ENCODE measurements at regions not wholly inside any gene's neighbourhood (a gene's known extent, or its start where the extent isn't known, plus 50 kb on each side); places are given as distances from the start of the nearest gene placed in this dataset.

GRCh38 chr9:1743121-1743960, 271.8 kb upstream of the SMARCA2 start:
- DNase-seq, result no peak
- Histone ChIP-seq H3K36me3 (no peaks in the 10 kb centered on the region), H3K27me3 (no peaks in the 10 kb centered on the region), H3K4me1 (no peaks in the 10 kb centered on the region), H3K27ac (no peak overlapping the region), H3K9me3 (no peaks in the 10 kb centered on the region), H3K4me3 (no peak overlapping the region)
- TF ChIP-seq CTCF (IDR thresholded peaks at IDR 0.05), result no peak
- intact Hi-C loops (cut with DNase I), result no loop called here
- ATAC-seq, result no peak

GRCh38 chr9:1745980-1746379, 269.2 kb upstream of the SMARCA2 start:
- H3K4me3 ChIP-seq, result no peak overlapping the region
- no peak for TF ChIP-seq CTCF (IDR thresholded peaks at IDR 0.05)
- ATAC-seq (no peak), DNase-seq (no peak)
- peaks cover 0 to 2% of the 10 kb centered on the region in 2 donors for H3K9me3 ChIP-seq
- H3K27me3 ChIP-seq, result no peaks in the 10 kb centered on the region
- no peaks in the 10 kb centered on the region for H3K36me3 ChIP-seq
- H3K4me1 ChIP-seq, result no peaks in the 10 kb centered on the region
- H3K27ac ChIP-seq, result no peak overlapping the region
- intact Hi-C loops (cut with DNase I), result no loop called here

GRCh38 chr9:1747417-1747967, 267.7 kb upstream of the SMARCA2 start:
- no peak for TF ChIP-seq CTCF (IDR thresholded peaks at IDR 0.05)
- Histone ChIP-seq H3K27ac (no peak overlapping the region), H3K4me3 (no peak overlapping the region), H3K9me3 (peaks cover 0 to 4% of the 10 kb centered on the region in 2 donors), H3K36me3 (no peaks in the 10 kb centered on the region), H3K4me1 (no peaks in the 10 kb centered on the region), H3K27me3 (no peaks in the 10 kb centered on the region)
- ATAC-seq (no peak), DNase-seq (no peak)
- intact Hi-C loops (cut with DNase I), result no loop called here

GRCh38 chr9:1748407-1748806, 266.7 kb upstream of the SMARCA2 start:
- no peak for TF ChIP-seq CTCF (IDR thresholded peaks at IDR 0.05)

GRCh38 chr9:1757186-1757585, 258.0 kb upstream of the SMARCA2 start:
- Histone ChIP-seq H3K4me3 (no peak overlapping the region), H3K9me3 (peaks cover 0 to 9% of the 10 kb centered on the region in 2 donors), H3K36me3 (no peaks in the 10 kb centered on the region), H3K27ac (no peak overlapping the region), H3K4me1 (no peaks in the 10 kb centered on the region), H3K27me3 (no peaks in the 10 kb centered on the region)
- no peak for TF ChIP-seq CTCF (IDR thresholded peaks at IDR 0.05)
- ATAC-seq (no peak), DNase-seq (no peak)
- intact Hi-C loops (cut with DNase I), result no loop called here

More at GRCh38 chr9:1748407-1748806, 266.7 kb upstream of the SMARCA2 start:
- no peak overlapping the region for H3K4me3 ChIP-seq
- H3K36me3 ChIP-seq, result no peaks in the 10 kb centered on the region
- intact Hi-C loops (cut with DNase I), result no loop called here
- no peak overlapping the region for H3K27ac ChIP-seq
- no peaks in the 10 kb centered on the region for H3K27me3 ChIP-seq
- no peaks in the 10 kb centered on the region for H3K4me1 ChIP-seq
- no peak for ATAC-seq
- DNase-seq, result no peak
- peaks cover 0 to 10% of the 10 kb centered on the region in 2 donors for H3K9me3 ChIP-seq

Data from left lung (tissue), 4 donors.